GM12891 (cell line): ENCODE measurements at regions not wholly inside any gene's neighbourhood (a gene's known extent, or its start where the extent isn't known, plus 50 kb on each side); places are given as distances from the start of the nearest gene placed in this dataset.
A peak's percentile ranks its signal among the peaks of the same experiment; 100 is the strongest.

Experiments
- DNase-seq: peaks from one replicate; pipeline ENCODE4 v3.0.0; 2011; ENCODE audit warnings: low spot score; ENCODE audit not compliant: insufficient read length
- FAIRE-seq: peaks from 2 replicates; lab custom pipeline; 2011; peaks lifted over from hg19 to GRCh38; lab: Jason Lieb, UNC
- PAX5 ChIP-seq: IDR thresholded peaks from 2 replicates; pipeline ENCODE4 v1.6.1; 2011; ENCODE audit warnings: low read length, moderate library complexity, mild to moderate bottlenecking; ENCODE audit not compliant: insufficient read depth, severe bottlenecking
- POLR2A ChIP-seq: IDR thresholded peaks from 2 replicates; pipeline ENCODE4 v1.6.1; 2011; ENCODE audit warnings: low read depth, low read length, control low read depth
- POLR2AphosphoS5 ChIP-seq: IDR thresholded peaks from 2 replicates; pipeline ENCODE4 v1.6.1; 2011; ENCODE audit warnings: low read depth, low read length, control low read depth
- POU2F2 ChIP-seq: IDR thresholded peaks from 2 replicates; pipeline ENCODE4 v1.6.1; 2011; ENCODE audit warnings: low read depth, mild to moderate bottlenecking, control low read depth, low read length, moderate library complexity
- SPI1 ChIP-seq: IDR thresholded peaks from 2 replicates; pipeline ENCODE4 v1.6.1; 2011; ENCODE audit warnings: low read depth, low read length, control low read depth
- TAF1 ChIP-seq: IDR thresholded peaks from 2 replicates; pipeline ENCODE4 v1.6.1; 2011; ENCODE audit warnings: low read depth, low read length, control low read depth

GRCh38 chr13:40383885-40384284 is 282.6 kb downstream of the FOXO1 start:
- no peak for DNase-seq
- no peak for TF ChIP-seq PAX5
- FAIRE-seq = no peak

GRCh38 chr13:40384976-40385857 is 281.2 kb downstream of the FOXO1 start:
- DNase-seq (no peak), FAIRE-seq (no peak)
- TF ChIP-seq POU2F2 (no peak), POLR2A (no peak), POLR2AphosphoS5 (no peak), PAX5 (no peak), SPI1 (no peak), TAF1 (no peak)

- no peak for FAIRE-seq
- TF ChIP-seq SPI1 = no peak
- no peak for TF ChIP-seq POLR2A
- DNase-seq = no peak
Observed at GRCh38 chr13:40385858-40386180, 280.6 kb downstream of the FOXO1 start.

GRCh38 chr13:40386586-40386985 is 279.9 kb downstream of the FOXO1 start:
- TF ChIP-seq POLR2A (no peak), TAF1 (no peak), POU2F2 (no peak), POLR2AphosphoS5 (no peak), SPI1 (no peak), PAX5 (no peak)
- DNase-seq (no peak), FAIRE-seq (no peak)

GRCh38 chr13:40387775-40388174 is 278.7 kb downstream of the FOXO1 start:
- FAIRE-seq (no peak), DNase-seq (no peak)
- TF ChIP-seq POLR2AphosphoS5 = no peak
- TF ChIP-seq SPI1 = no peak
- TF ChIP-seq POLR2A = no peak
- TF ChIP-seq PAX5 = no peak
- no peak for TF ChIP-seq TAF1
- TF ChIP-seq POU2F2 = no peak

- TF ChIP-seq PAX5 (no peak), POLR2AphosphoS5 (0 out of 2 replicates have a peak, but pooled peaks have one; percentile 35), POU2F2 (peak; percentile 27; the same call in 1 of the 2 replicates), SPI1 (no peak), TAF1 (no peak), POLR2A (peak; percentile 64; the same call in 1 of the 2 replicates)
- DNase-seq (peak; percentile 32), FAIRE-seq (peak; percentile 96)
Observed at GRCh38 chr13:40388617-40389016, 277.8 kb downstream of the FOXO1 start.

GRCh38 chr13:40389081-40389641 is 277.3 kb downstream of the FOXO1 start:
- no peak for TF ChIP-seq PAX5
- 0 out of 2 replicates have a peak, but pooled peaks have one; percentile 5 for TF ChIP-seq POLR2A
- FAIRE-seq (peak; percentile 40), DNase-seq (no peak)

- DNase-seq (no peak), FAIRE-seq (no peak)
- TF ChIP-seq PAX5 (no peak), TAF1 (no peak), POLR2AphosphoS5 (no peak), POU2F2 (no peak), POLR2A (no peak), SPI1 (no peak)
Observed at GRCh38 chr13:40390401-40390916, 276.0 kb downstream of the FOXO1 start.

- DNase-seq (no peak), FAIRE-seq (no peak)
- TF ChIP-seq PAX5 = no peak
- TF ChIP-seq POLR2AphosphoS5 = no peak
- no peak for TF ChIP-seq SPI1
- no peak for TF ChIP-seq POLR2A
- no peak for TF ChIP-seq POU2F2
- TF ChIP-seq TAF1 = no peak
Observed at GRCh38 chr13:40391788-40392187, 274.7 kb downstream of the FOXO1 start.

- FAIRE-seq (no peak), DNase-seq (no peak)
- TF ChIP-seq PAX5 = no peak
- TF ChIP-seq POU2F2 = no peak
- no peak for TF ChIP-seq SPI1
Observed at GRCh38 chr13:40394304-40394985, 272.0 kb downstream of the FOXO1 start.
